NOMO-1 (cell line): ENCODE measurements at regions not wholly inside any gene's neighbourhood (a gene's known extent, or its start where the extent isn't known, plus 50 kb on each side); places are given as distances from the start of the nearest gene placed in this dataset.

Experiments
- DNase-seq, 2 experiments: peaks; one replicate each; lab custom pipeline; 2025; ENCODE audit not compliant: unreplicated experiment in 2 of 2; lab: John Stamatoyannopoulos, UW

- DNase-seq: no peak
These were observed 398.8 kb downstream of the HS3ST3B1 start for GRCh38 chr17:14699574-14700185.

- peak; percentile 74 to 95 for DNase-seq
These were observed 392.5 kb downstream of the HS3ST3B1 start for GRCh38 chr17:14693382-14693781.

GRCh38 chr17:14690704-14691103 is 389.8 kb downstream of the HS3ST3B1 start:
- no peak for DNase-seq

GRCh38 chr17:14688134-14688533 is 387.3 kb downstream of the HS3ST3B1 start:
- no peak for DNase-seq

GRCh38 chr17:14672830-14673229 is 371.9 kb downstream of the HS3ST3B1 start:
- DNase-seq: peak; percentile 72 to 79

- DNase-seq: no peak
These were observed 370.0 kb downstream of the HS3ST3B1 start for GRCh38 chr17:14670861-14671260.

GRCh38 chr17:14664511-14664910 is 363.6 kb downstream of the HS3ST3B1 start:
- no peak for DNase-seq

- DNase-seq: no peak
These were observed 340.2 kb downstream of the HS3ST3B1 start for GRCh38 chr17:14641117-14641516.

GRCh38 chr17:14637260-14637659 is 336.4 kb downstream of the HS3ST3B1 start:
- DNase-seq: no peak

- no peak for DNase-seq
These were observed 329.7 kb downstream of the HS3ST3B1 start for GRCh38 chr17:14630621-14631020.

GRCh38 chr17:14630046-14630445 is 329.2 kb downstream of the HS3ST3B1 start:
- no peak for DNase-seq

GRCh38 chr17:14622615-14623101 is 321.8 kb downstream of the HS3ST3B1 start:
- no peak for DNase-seq

- DNase-seq: peak; percentile 87 to 93
These were observed 321.1 kb downstream of the HS3ST3B1 start for GRCh38 chr17:14621826-14622614.

- no peak for DNase-seq
These were observed 318.9 kb downstream of the HS3ST3B1 start for GRCh38 chr17:14619821-14620220.

- no peak for DNase-seq
These were observed 315.6 kb downstream of the HS3ST3B1 start for GRCh38 chr17:14616528-14616927.

GRCh38 chr17:14605267-14605599 is 304.4 kb downstream of the HS3ST3B1 start:
- peak; percentile 95 to 99 for DNase-seq

- peak; percentile 85 to 95 for DNase-seq
These were observed 303.8 kb downstream of the HS3ST3B1 start for GRCh38 chr17:14604591-14605266.

- DNase-seq: no peak
These were observed 295.3 kb downstream of the HS3ST3B1 start for GRCh38 chr17:14596224-14596623.

GRCh38 chr17:14595656-14596055 is 294.8 kb downstream of the HS3ST3B1 start:
- DNase-seq: no peak

GRCh38 chr17:14594690-14595089 is 293.8 kb downstream of the HS3ST3B1 start:
- no peak for DNase-seq

- DNase-seq: no peak
These were observed 293.1 kb downstream of the HS3ST3B1 start for GRCh38 chr17:14593956-14594355.
